ENCODE measurements at regions not wholly inside any gene's neighbourhood (a gene's known extent, or its start where the extent isn't known, plus 50 kb on each side); places are given as distances from the start of the nearest gene placed in this dataset.

- TF ChIP-seq FOXA1 (IDR thresholded peaks at IDR 0.05) (no peak), ELF4 (IDR thresholded peaks at IDR 0.05) (no peak), BHLHE40 (IDR thresholded peaks at IDR 0.05; ENCODE audit: borderline replicate concordance) (no peak), PKNOX1 (IDR thresholded peaks at IDR 0.05) (no peak), SP1 (IDR thresholded peaks at IDR 0.05) (no peak), FOXM1 (IDR thresholded peaks at IDR 0.05; ENCODE audit: borderline replicate concordance) (no peak), HDGF (IDR thresholded peaks at IDR 0.05; ENCODE audit: borderline replicate concordance) (no peak)
Measured at GRCh38 chr6:34633785-34634184, 62.8 kb downstream of the ILRUN start.

Data from HEK293T (cell line).